Fibroblast of skin of right quadriceps (primary cell): ENCODE measurements at regions not wholly inside any gene's neighbourhood (a gene's known extent, or its start where the extent isn't known, plus 50 kb on each side); places are given as distances from the start of the nearest gene placed in this dataset.

Experiments used
- DNase-seq: peaks from one replicate; pipeline ENCODE4 v3.0.0-alpha.2; 2013

- DNase-seq: no peak
These were observed 95.9 kb upstream of the KLHL25 start for GRCh38 chr15:85890620-85890980.

- DNase-seq: no peak
These were observed 96.7 kb upstream of the KLHL25 start for GRCh38 chr15:85891470-85891869.

- no peak for DNase-seq
These were observed 97.5 kb upstream of the KLHL25 start for GRCh38 chr15:85892232-85892631.

- DNase-seq: no peak
These were observed 102.6 kb upstream of the KLHL25 start for GRCh38 chr15:85897207-85897894.

- no peak for DNase-seq
These were observed 103.4 kb upstream of the KLHL25 start for GRCh38 chr15:85897895-85898717.

- no peak for DNase-seq
These were observed 105.2 kb upstream of the KLHL25 start for GRCh38 chr15:85899927-85900326.

- DNase-seq: no peak
These were observed 111.2 kb upstream of the KLHL25 start for GRCh38 chr15:85905751-85906450.

- DNase-seq: no peak
These were observed 111.9 kb upstream of the KLHL25 start for GRCh38 chr15:85906640-85907039.

GRCh38 chr15:85910834-85911233 lies 116.1 kb upstream of the KLHL25 start:
- no peak for DNase-seq

- no peak for DNase-seq
These were observed 118.7 kb upstream of the KLHL25 start for GRCh38 chr15:85913461-85913860.

- no peak for DNase-seq
These were observed 126.2 kb upstream of the KLHL25 start for GRCh38 chr15:85920956-85921355.

- no peak for DNase-seq
These were observed 129.4 kb upstream of the KLHL25 start for GRCh38 chr15:85924088-85924487.

- DNase-seq: no peak
These were observed 131.0 kb upstream of the KLHL25 start for GRCh38 chr15:85925649-85926237.

- DNase-seq: no peak
These were observed 132.1 kb upstream of the KLHL25 start for GRCh38 chr15:85926834-85927233.

- no peak for DNase-seq
These were observed 133.3 kb upstream of the KLHL25 start for GRCh38 chr15:85927931-85928537.

GRCh38 chr15:85929786-85930185 lies 135.1 kb upstream of the KLHL25 start:
- DNase-seq: no peak

GRCh38 chr15:85932391-85932790 lies 137.7 kb upstream of the KLHL25 start:
- DNase-seq: no peak

- DNase-seq: no peak
These were observed 140.0 kb upstream of the KLHL25 start for GRCh38 chr15:85934691-85935090.

GRCh38 chr15:85935182-85935581 lies 140.5 kb upstream of the KLHL25 start:
- DNase-seq: no peak

GRCh38 chr15:85937661-85938060 lies 142.0 kb upstream of the AGBL1 start:
- DNase-seq: no peak

- peak; percentile 22 for DNase-seq
These were observed 138.3 kb upstream of the AGBL1 start for GRCh38 chr15:85941186-85941855.

GRCh38 chr15:85942632-85943031 lies 137.0 kb upstream of the AGBL1 start:
- no peak for DNase-seq
